ENCODE measurements at regions not wholly inside any gene's neighbourhood (a gene's known extent, or its start where the extent isn't known, plus 50 kb on each side); places are given as distances from the start of the nearest gene placed in this dataset.
"Not testable (repeated sequence)": the region's sequence is repeated elsewhere in the genome, so short reads cannot be mapped to it uniquely, and the experiment has no call there.

- not testable (repeated sequence) for TF ChIP-seq POLR2A (IDR thresholded peaks at IDR 0.05; ENCODE audit: low read depth, low read length); SPI1 (IDR thresholded peaks at IDR 0.05; ENCODE audit: low read depth, low read length); POLR2AphosphoS5 (IDR thresholded peaks at IDR 0.05; ENCODE audit: low read depth, low read length); TAF1 (IDR thresholded peaks at IDR 0.05; ENCODE audit: low read depth, low read length); PAX5 (IDR thresholded peaks at IDR 0.05; ENCODE audit: insufficient read depth, low read length, severe bottlenecking)
Observed at GRCh38 chr14:78013911-78014310, 156.3 kb upstream of the NRXN3 start.
